ENCODE measurements at regions not wholly inside any gene's neighbourhood (a gene's known extent, or its start where the extent isn't known, plus 50 kb on each side); places are given as distances from the start of the nearest gene placed in this dataset.

- in situ Hi-C loops (cut with MboI; ENCODE audit: low pct_unique_long_range_greater_than_20kb, low sequenced_read_pairs): no loop called here
- no peak for DNase-seq
Observed at GRCh38 chr9:17942498-17942897, 363.6 kb downstream of the SH3GL2 start.

- no peak for DNase-seq
- in situ Hi-C loops (cut with MboI; ENCODE audit: low pct_unique_long_range_greater_than_20kb, low sequenced_read_pairs): no loop called here
Observed at GRCh38 chr9:17955409-17955808, 376.5 kb downstream of the SH3GL2 start.

- DNase-seq: no peak
- in situ Hi-C loops (cut with MboI; ENCODE audit: low pct_unique_long_range_greater_than_20kb, low sequenced_read_pairs): no loop called here
Observed at GRCh38 chr9:17958363-17958762, 379.5 kb downstream of the SH3GL2 start.

- in situ Hi-C loops (cut with MboI; ENCODE audit: low pct_unique_long_range_greater_than_20kb, low sequenced_read_pairs): no loop called here
- DNase-seq: no peak
Observed at GRCh38 chr9:17962747-17963146, 383.9 kb downstream of the SH3GL2 start.

- DNase-seq: no peak
- in situ Hi-C loops (cut with MboI; ENCODE audit: low pct_unique_long_range_greater_than_20kb, low sequenced_read_pairs): no loop called here
Observed at GRCh38 chr9:17963498-17963897, 384.6 kb downstream of the SH3GL2 start.

GRCh38 chr9:17967731-17968130 is 388.9 kb downstream of the SH3GL2 start:
- in situ Hi-C loops (cut with MboI; ENCODE audit: low pct_unique_long_range_greater_than_20kb, low sequenced_read_pairs): no loop called here
- DNase-seq: no peak

GRCh38 chr9:17969232-17969631 is 390.4 kb downstream of the SH3GL2 start:
- no peak for DNase-seq
- in situ Hi-C loops (cut with MboI; ENCODE audit: low pct_unique_long_range_greater_than_20kb, low sequenced_read_pairs): no loop called here

- no peak for DNase-seq
- in situ Hi-C loops (cut with MboI; ENCODE audit: low pct_unique_long_range_greater_than_20kb, low sequenced_read_pairs): no loop called here
Observed at GRCh38 chr9:17970277-17970676, 391.4 kb downstream of the SH3GL2 start.

GRCh38 chr9:17978773-17979172 is 399.9 kb downstream of the SH3GL2 start:
- in situ Hi-C loops (cut with MboI; ENCODE audit: low pct_unique_long_range_greater_than_20kb, low sequenced_read_pairs): no loop called here
- no peak for DNase-seq

GRCh38 chr9:17986595-17986994 is 407.7 kb downstream of the SH3GL2 start:
- no peak for DNase-seq
- in situ Hi-C loops (cut with MboI; ENCODE audit: low pct_unique_long_range_greater_than_20kb, low sequenced_read_pairs): no loop called here

GRCh38 chr9:17987189-17987588 is 408.3 kb downstream of the SH3GL2 start:
- DNase-seq: no peak
- in situ Hi-C loops (cut with MboI; ENCODE audit: low pct_unique_long_range_greater_than_20kb, low sequenced_read_pairs): no loop called here

GRCh38 chr9:17988489-17988888 is 409.6 kb downstream of the SH3GL2 start:
- in situ Hi-C loops (cut with MboI; ENCODE audit: low pct_unique_long_range_greater_than_20kb, low sequenced_read_pairs): no loop called here
- no peak for DNase-seq

- in situ Hi-C loops (cut with MboI; ENCODE audit: low pct_unique_long_range_greater_than_20kb, low sequenced_read_pairs): no loop called here
- DNase-seq: no peak
Observed at GRCh38 chr9:17990602-17991001, 411.7 kb downstream of the SH3GL2 start.

- no peak for DNase-seq
- in situ Hi-C loops (cut with MboI; ENCODE audit: low pct_unique_long_range_greater_than_20kb, low sequenced_read_pairs): no loop called here
Observed at GRCh38 chr9:17993024-17993423, 414.2 kb downstream of the SH3GL2 start.

- no peak for DNase-seq
- in situ Hi-C loops (cut with MboI; ENCODE audit: low pct_unique_long_range_greater_than_20kb, low sequenced_read_pairs): no loop called here
Observed at GRCh38 chr9:17994695-17995425, 416.0 kb downstream of the SH3GL2 start.

- in situ Hi-C loops (cut with MboI; ENCODE audit: low pct_unique_long_range_greater_than_20kb, low sequenced_read_pairs): no loop called here
- DNase-seq: no peak
Observed at GRCh38 chr9:17996728-17997127, 417.9 kb downstream of the SH3GL2 start.

- in situ Hi-C loops (cut with MboI; ENCODE audit: low pct_unique_long_range_greater_than_20kb, low sequenced_read_pairs): no loop called here
- no peak for DNase-seq
Observed at GRCh38 chr9:18002718-18003438, 424.0 kb downstream of the SH3GL2 start.

GRCh38 chr9:18006591-18006990 is 427.7 kb downstream of the SH3GL2 start:
- no peak for DNase-seq
- in situ Hi-C loops (cut with MboI; ENCODE audit: low pct_unique_long_range_greater_than_20kb, low sequenced_read_pairs): no loop called here

GRCh38 chr9:18007621-18008020 is 428.8 kb downstream of the SH3GL2 start:
- in situ Hi-C loops (cut with MboI; ENCODE audit: low pct_unique_long_range_greater_than_20kb, low sequenced_read_pairs): no loop called here
- DNase-seq: no peak

GRCh38 chr9:18009902-18010301 is 431.0 kb downstream of the SH3GL2 start:
- DNase-seq: no peak
- in situ Hi-C loops (cut with MboI; ENCODE audit: low pct_unique_long_range_greater_than_20kb, low sequenced_read_pairs): no loop called here

GRCh38 chr9:18010492-18010891 is 431.6 kb downstream of the SH3GL2 start:
- DNase-seq: no peak
- in situ Hi-C loops (cut with MboI; ENCODE audit: low pct_unique_long_range_greater_than_20kb, low sequenced_read_pairs): no loop called here
